ENCODE measurements at regions not wholly inside any gene's neighbourhood (a gene's known extent, or its start where the extent isn't known, plus 50 kb on each side); places are given as distances from the start of the nearest gene placed in this dataset.

DNA sequence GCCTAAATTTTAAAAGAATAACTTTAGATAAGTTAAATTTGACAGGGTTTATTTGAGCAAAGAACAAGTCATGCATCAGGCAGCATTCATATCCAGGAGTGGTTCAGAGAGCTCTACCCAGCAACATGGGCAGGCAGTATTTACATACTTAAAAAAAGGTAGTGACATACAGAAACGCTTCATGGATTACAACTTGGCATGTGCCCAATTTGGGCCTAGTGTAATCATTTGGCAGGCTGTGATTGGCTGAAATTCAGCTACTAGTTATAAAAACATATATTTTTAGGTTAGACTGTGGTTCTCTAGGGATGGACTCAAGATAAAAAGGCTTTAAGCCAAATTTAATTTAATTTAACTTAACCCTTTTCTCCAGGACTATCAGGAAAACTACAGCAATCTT lies 374.0 kb upstream of the ADAMTS16 start:
- Histone ChIP-seq H3K27me3 (ENCODE audit: control insufficient read depth, insufficient read depth, low read length) (no peaks in the 10 kb centered on the region), H3K36me3 (ENCODE audit: control insufficient read depth in 2 of 3, insufficient read depth in 3 of 3, low read length in 3 of 3) (no peaks in the 10 kb centered on the region), H3K4me1 (ENCODE audit: control insufficient read depth in 2 of 3, insufficient read depth in 2 of 3, low read depth in 1 of 3, low read length in 3 of 3) (no peaks in the 10 kb centered on the region), H3K27ac (ENCODE audit: low read depth in 2 of 2, low read length in 2 of 2) (no peak overlapping the region), H3K9ac (ENCODE audit: low read length in 3 of 3) (no peak overlapping the region), H3K4me3 (ENCODE audit: low read length in 3 of 3) (no peak overlapping the region), H3K9me3 (ENCODE audit: control insufficient read depth in 2 of 3, insufficient read depth in 1 of 3, low read length in 3 of 3) (peaks cover 0 to 5% (median 0%) of the 10 kb centered on the region in 3 donors)
- intact Hi-C loops (cut with DNase I) = no loop called here
- TF ChIP-seq, protein P1, sequence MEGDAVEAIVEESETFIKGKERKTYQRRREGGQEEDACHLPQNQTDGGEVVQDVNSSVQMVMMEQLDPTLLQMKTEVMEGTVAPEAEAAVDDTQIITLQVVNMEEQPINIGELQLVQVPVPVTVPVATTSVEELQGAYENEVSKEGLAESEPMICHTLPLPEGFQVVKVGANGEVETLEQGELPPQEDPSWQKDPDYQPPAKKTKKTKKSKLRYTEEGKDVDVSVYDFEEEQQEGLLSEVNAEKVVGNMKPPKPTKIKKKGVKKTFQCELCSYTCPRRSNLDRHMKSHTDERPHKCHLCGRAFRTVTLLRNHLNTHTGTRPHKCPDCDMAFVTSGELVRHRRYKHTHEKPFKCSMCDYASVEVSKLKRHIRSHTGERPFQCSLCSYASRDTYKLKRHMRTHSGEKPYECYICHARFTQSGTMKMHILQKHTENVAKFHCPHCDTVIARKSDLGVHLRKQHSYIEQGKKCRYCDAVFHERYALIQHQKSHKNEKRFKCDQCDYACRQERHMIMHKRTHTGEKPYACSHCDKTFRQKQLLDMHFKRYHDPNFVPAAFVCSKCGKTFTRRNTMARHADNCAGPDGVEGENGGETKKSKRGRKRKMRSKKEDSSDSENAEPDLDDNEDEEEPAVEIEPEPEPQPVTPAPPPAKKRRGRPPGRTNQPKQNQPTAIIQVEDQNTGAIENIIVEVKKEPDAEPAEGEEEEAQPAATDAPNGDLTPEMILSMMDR (IDR thresholded peaks at IDR 0.05; ENCODE audit: borderline replicate concordance, extremely low read depth, insufficient read depth) = no peak
- FAIRE-seq = no peak
- DNase-seq = no peak

- FAIRE-seq (no peak), DNase-seq (peak in 2 of 5 donors; percentile 4 to 8)
- Histone ChIP-seq H3K9me3 (ENCODE audit: control insufficient read depth in 2 of 3, insufficient read depth in 1 of 3, low read length in 3 of 3) (no peaks in the 10 kb centered on the region), H3K27me3 (ENCODE audit: control insufficient read depth, insufficient read depth, low read length) (no peaks in the 10 kb centered on the region), H3K36me3 (ENCODE audit: control insufficient read depth in 2 of 3, insufficient read depth in 3 of 3, low read length in 3 of 3) (no peaks in the 10 kb centered on the region), H3K9ac (ENCODE audit: low read length in 3 of 3) (no peak overlapping the region), H3K4me1 (ENCODE audit: control insufficient read depth in 2 of 3, insufficient read depth in 2 of 3, low read depth in 1 of 3, low read length in 3 of 3) (no peaks in the 10 kb centered on the region), H3K4me3 (ENCODE audit: low read length in 3 of 3) (no peak overlapping the region), H3K27ac (ENCODE audit: low read depth in 2 of 2, low read length in 2 of 2) (no peak overlapping the region)
- intact Hi-C loops (cut with DNase I) = no loop called here
- TF ChIP-seq, protein P1 (IDR thresholded peaks at IDR 0.05; ENCODE audit: borderline replicate concordance, extremely low read depth, insufficient read depth) = no peak
Measured at GRCh38 chr5:4772591-4772990, 367.5 kb upstream of the ADAMTS16 start.

DNA sequence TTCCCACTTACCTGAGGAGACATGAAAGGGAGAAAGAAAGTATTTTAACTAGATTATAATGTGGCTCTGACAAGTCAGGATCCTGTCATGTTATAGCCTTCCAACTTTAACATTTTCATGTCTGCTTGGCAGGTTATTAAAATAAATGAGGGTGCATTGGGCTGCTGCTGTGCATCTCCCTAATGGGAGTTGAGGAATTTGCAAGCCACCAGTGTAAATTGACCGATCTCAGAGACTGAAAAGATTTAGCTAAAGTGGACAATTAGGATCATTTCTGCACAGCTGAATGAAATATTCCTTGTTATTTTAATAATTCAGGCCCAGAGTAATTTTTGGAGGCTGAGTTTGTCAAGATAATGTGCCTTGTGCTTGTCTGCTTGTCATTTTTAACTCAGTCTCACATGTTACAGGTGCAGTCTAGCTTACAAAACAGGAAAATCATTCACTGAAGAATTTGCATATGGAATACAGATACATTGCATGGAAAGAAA lies 366.3 kb upstream of the ADAMTS16 start:
- Histone ChIP-seq H3K9me3 (ENCODE audit: control insufficient read depth in 2 of 3, insufficient read depth in 1 of 3, low read length in 3 of 3) (no peaks in the 10 kb centered on the region), H3K27me3 (ENCODE audit: control insufficient read depth, insufficient read depth, low read length) (no peaks in the 10 kb centered on the region), H3K4me1 (ENCODE audit: control insufficient read depth in 2 of 3, insufficient read depth in 2 of 3, low read depth in 1 of 3, low read length in 3 of 3) (no peaks in the 10 kb centered on the region), H3K4me3 (ENCODE audit: low read length in 3 of 3) (no peak overlapping the region), H3K9ac (ENCODE audit: low read length in 3 of 3) (no peak overlapping the region), H3K27ac (ENCODE audit: low read depth in 2 of 2, low read length in 2 of 2) (no peak overlapping the region), H3K36me3 (ENCODE audit: control insufficient read depth in 2 of 3, insufficient read depth in 3 of 3, low read length in 3 of 3) (no peaks in the 10 kb centered on the region)
- intact Hi-C loops (cut with DNase I) = no loop called here
- TF ChIP-seq, protein P1 (IDR thresholded peaks at IDR 0.05; ENCODE audit: borderline replicate concordance, extremely low read depth, insufficient read depth) = no peak
- FAIRE-seq (no peak), DNase-seq (no peak)

DNA sequence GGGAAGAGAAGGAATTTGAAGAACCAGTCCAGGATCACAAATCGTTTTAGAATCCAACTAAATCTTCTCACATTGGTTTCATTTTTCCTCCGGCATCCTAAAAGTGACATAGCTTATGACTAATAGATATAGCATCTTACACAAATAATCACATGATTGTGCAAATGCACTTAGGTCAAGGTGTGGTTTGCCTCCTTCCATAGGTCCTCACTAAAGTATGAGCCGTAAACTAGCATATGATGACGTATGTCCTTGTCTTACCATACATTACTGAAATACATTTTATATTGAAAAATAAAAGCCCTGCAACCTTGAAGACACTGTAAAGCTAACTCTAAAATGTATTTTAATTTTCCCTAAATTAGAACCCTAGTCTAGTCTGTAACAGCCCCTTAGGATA lies 362.7 kb upstream of the ADAMTS16 start:
- Histone ChIP-seq H3K4me1 (ENCODE audit: control insufficient read depth in 2 of 3, insufficient read depth in 2 of 3, low read depth in 1 of 3, low read length in 3 of 3) (no peaks in the 10 kb centered on the region), H3K9ac (ENCODE audit: low read length in 3 of 3) (no peak overlapping the region), H3K36me3 (ENCODE audit: control insufficient read depth in 2 of 3, insufficient read depth in 3 of 3, low read length in 3 of 3) (no peaks in the 10 kb centered on the region), H3K9me3 (ENCODE audit: control insufficient read depth in 2 of 3, insufficient read depth in 1 of 3, low read length in 3 of 3) (no peaks in the 10 kb centered on the region), H3K27ac (ENCODE audit: low read depth in 2 of 2, low read length in 2 of 2) (no peak overlapping the region), H3K27me3 (ENCODE audit: control insufficient read depth, insufficient read depth, low read length) (no peaks in the 10 kb centered on the region), H3K4me3 (ENCODE audit: low read length in 3 of 3) (no peak overlapping the region)
- DNase-seq = no peak
- no peak for FAIRE-seq
- TF ChIP-seq, protein P1 (IDR thresholded peaks at IDR 0.05; ENCODE audit: borderline replicate concordance, extremely low read depth, insufficient read depth) = no peak
- intact Hi-C loops (cut with DNase I) = no loop called here

Measured in kidney (tissue), 13 donors.